ENCODE measurements at regions not wholly inside any gene's neighbourhood (a gene's known extent, or its start where the extent isn't known, plus 50 kb on each side); places are given as distances from the start of the nearest gene placed in this dataset.

GRCh38 chr9:7615344-7615743 is 184.2 kb downstream of the DMAC1 start:
- no peak overlapping the region for H2AFZ ChIP-seq (ENCODE audit: insufficient read depth, low read length, poor library complexity)
- H3K18ac ChIP-seq (ENCODE audit: low read length) = no peak overlapping the region
- no peak overlapping the region for H3K4me2 ChIP-seq (ENCODE audit: low read length)
- H3K9ac ChIP-seq (ENCODE audit: low read length) = no peak overlapping the region
- H3K4ac ChIP-seq (ENCODE audit: low read depth, low read length) = no peak overlapping the region
- no peak overlapping the region for H2AK5ac ChIP-seq (ENCODE audit: low read length)
- H3K27me3 ChIP-seq (ENCODE audit: insufficient read depth, low read length) = no peaks in the 10 kb centered on the region
- H4K12ac ChIP-seq (ENCODE audit: low read depth, low read length) = no peak overlapping the region
- H3K27ac ChIP-seq (ENCODE audit: low read depth, low read length) = no peak overlapping the region
- no peaks in the 10 kb centered on the region for H3K79me1 ChIP-seq (ENCODE audit: low read length)
- no peak overlapping the region for H2BK5ac ChIP-seq (ENCODE audit: low read depth, low read length, poor library complexity)
- no peak overlapping the region for H4K91ac ChIP-seq (ENCODE audit: low read depth, low read length)
- H3K36me3 ChIP-seq (ENCODE audit: control insufficient read depth in 1 of 2, insufficient read depth in 2 of 2, low read length in 2 of 2) = no peaks in the 10 kb centered on the region
- H3K23ac ChIP-seq (ENCODE audit: low read length) = no peak overlapping the region
- no peak for DNase-seq
- no peaks in the 10 kb centered on the region for H3K4me1 ChIP-seq (ENCODE audit: control insufficient read depth in 1 of 2, insufficient read depth in 2 of 2, low read length in 2 of 2)
- no peaks in the 10 kb centered on the region for H3K79me2 ChIP-seq (ENCODE audit: control insufficient read depth, insufficient read depth, low read length, poor library complexity)
- H2BK12ac ChIP-seq (ENCODE audit: low read length) = no peak overlapping the region
- no peak overlapping the region for H3K14ac ChIP-seq (ENCODE audit: low read length)
- no CpG with 5 or more reads among the region's 1 CpG for WGBS (ENCODE audit: extremely low coverage, insufficient coverage, insufficient read length)
- H4K8ac ChIP-seq (ENCODE audit: low read depth, low read length) = no peak overlapping the region
- H3K4me3 ChIP-seq (ENCODE audit: low read depth, low read length) = no peak overlapping the region
- no peaks in the 10 kb centered on the region for H3K9me3 ChIP-seq (ENCODE audit: insufficient read depth, low read depth, low read length)
- no peak overlapping the region for H2BK120ac ChIP-seq (ENCODE audit: insufficient read depth, low read length, poor library complexity)

DNA sequence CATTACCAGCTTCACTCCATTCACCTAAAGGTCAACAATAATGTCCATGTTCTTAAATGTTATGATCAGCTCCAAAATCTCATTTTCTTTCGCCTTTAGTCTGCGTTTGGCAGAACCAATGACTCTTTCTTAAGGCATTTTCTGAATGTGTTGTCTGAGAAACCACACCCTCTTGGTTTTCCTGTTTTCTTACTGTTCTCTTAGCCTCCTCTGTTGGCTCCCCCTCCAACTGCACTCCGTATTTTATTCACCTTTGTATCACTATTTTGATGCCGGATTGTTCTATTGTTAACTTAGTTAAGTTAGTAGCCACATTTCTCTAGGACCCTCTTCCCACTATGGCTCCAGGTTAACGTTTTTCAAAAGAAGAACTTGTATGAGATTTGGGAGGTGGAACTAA is 185.6 kb downstream of the DMAC1 start:
- DNase-seq = peak in 1 of 2 donors; percentile 2
- Histone ChIP-seq H3K4ac (ENCODE audit: low read depth, low read length) (no peak overlapping the region), H4K91ac (ENCODE audit: low read depth, low read length) (no peak overlapping the region), H3K36me3 (ENCODE audit: control insufficient read depth in 1 of 2, insufficient read depth in 2 of 2, low read length in 2 of 2) (no peaks in the 10 kb centered on the region), H3K9me3 (ENCODE audit: insufficient read depth, low read depth, low read length) (no peaks in the 10 kb centered on the region), H3K18ac (ENCODE audit: low read length) (no peak overlapping the region), H2BK12ac (ENCODE audit: low read length) (no peak overlapping the region), H3K4me1 (ENCODE audit: control insufficient read depth in 1 of 2, insufficient read depth in 2 of 2, low read length in 2 of 2) (no peaks in the 10 kb centered on the region), H4K12ac (ENCODE audit: low read depth, low read length) (no peak overlapping the region), H3K4me3 (ENCODE audit: low read depth, low read length) (no peak overlapping the region), H2BK120ac (ENCODE audit: insufficient read depth, low read length, poor library complexity) (no peak overlapping the region), H3K14ac (ENCODE audit: low read length) (no peak overlapping the region), H3K27me3 (ENCODE audit: insufficient read depth, low read length) (no peaks in the 10 kb centered on the region), H2AFZ (ENCODE audit: insufficient read depth, low read length, poor library complexity) (no peak overlapping the region), H3K4me2 (ENCODE audit: low read length) (no peak overlapping the region), H3K79me2 (ENCODE audit: control insufficient read depth, insufficient read depth, low read length, poor library complexity) (no peaks in the 10 kb centered on the region), H3K27ac (ENCODE audit: low read depth, low read length) (no peak overlapping the region), H3K9ac (ENCODE audit: low read length) (no peak overlapping the region), H4K8ac (ENCODE audit: low read depth, low read length) (no peak overlapping the region), H3K79me1 (ENCODE audit: low read length) (no peaks in the 10 kb centered on the region), H2AK5ac (ENCODE audit: low read length) (no peak overlapping the region), H2BK5ac (ENCODE audit: low read depth, low read length, poor library complexity) (no peak overlapping the region), H3K23ac (ENCODE audit: low read length) (no peak overlapping the region)
- WGBS (ENCODE audit: extremely low coverage, insufficient coverage, insufficient read length) = no CpG with 5 or more reads among the region's 5 CpGs

- Histone ChIP-seq H3K9me3 (ENCODE audit: insufficient read depth, low read depth, low read length) (no peaks in the 10 kb centered on the region), H3K9ac (ENCODE audit: low read length) (no peak overlapping the region), H3K4me2 (ENCODE audit: low read length) (no peak overlapping the region), H3K27me3 (ENCODE audit: insufficient read depth, low read length) (no peaks in the 10 kb centered on the region), H3K79me1 (ENCODE audit: low read length) (no peaks in the 10 kb centered on the region), H3K4me3 (ENCODE audit: low read depth, low read length) (no peak overlapping the region), H3K18ac (ENCODE audit: low read length) (no peak overlapping the region), H2AFZ (ENCODE audit: insufficient read depth, low read length, poor library complexity) (no peak overlapping the region), H4K8ac (ENCODE audit: low read depth, low read length) (no peak overlapping the region), H2BK120ac (ENCODE audit: insufficient read depth, low read length, poor library complexity) (no peak overlapping the region), H3K23ac (ENCODE audit: low read length) (no peak overlapping the region), H4K91ac (ENCODE audit: low read depth, low read length) (no peak overlapping the region), H3K79me2 (ENCODE audit: control insufficient read depth, insufficient read depth, low read length, poor library complexity) (no peaks in the 10 kb centered on the region), H2BK12ac (ENCODE audit: low read length) (no peak overlapping the region), H3K27ac (ENCODE audit: low read depth, low read length) (no peak overlapping the region), H3K36me3 (ENCODE audit: control insufficient read depth in 1 of 2, insufficient read depth in 2 of 2, low read length in 2 of 2) (no peaks in the 10 kb centered on the region), H3K4me1 (ENCODE audit: control insufficient read depth in 1 of 2, insufficient read depth in 2 of 2, low read length in 2 of 2) (no peaks in the 10 kb centered on the region), H2AK5ac (ENCODE audit: low read length) (no peak overlapping the region), H3K4ac (ENCODE audit: low read depth, low read length) (no peak overlapping the region), H3K14ac (ENCODE audit: low read length) (no peak overlapping the region), H2BK5ac (ENCODE audit: low read depth, low read length, poor library complexity) (no peak overlapping the region), H4K12ac (ENCODE audit: low read depth, low read length) (no peak overlapping the region)
- WGBS (ENCODE audit: extremely low coverage, insufficient coverage, insufficient read length) = no CpG with 5 or more reads among the region's 1 CpG
- DNase-seq = no peak
Measured at GRCh38 chr9:7608261-7608660, 191.3 kb downstream of the DMAC1 start.

GRCh38 chr9:7607421-7607820 is 192.2 kb downstream of the DMAC1 start:
- no peak overlapping the region for H4K91ac ChIP-seq (ENCODE audit: low read depth, low read length)
- H2BK120ac ChIP-seq (ENCODE audit: insufficient read depth, low read length, poor library complexity) = no peak overlapping the region
- no peak overlapping the region for H3K9ac ChIP-seq (ENCODE audit: low read length)
- no peak overlapping the region for H3K14ac ChIP-seq (ENCODE audit: low read length)
- H2AFZ ChIP-seq (ENCODE audit: insufficient read depth, low read length, poor library complexity) = no peak overlapping the region
- H3K79me1 ChIP-seq (ENCODE audit: low read length) = no peaks in the 10 kb centered on the region
- H3K79me2 ChIP-seq (ENCODE audit: control insufficient read depth, insufficient read depth, low read length, poor library complexity) = no peaks in the 10 kb centered on the region
- no peak overlapping the region for H4K12ac ChIP-seq (ENCODE audit: low read depth, low read length)
- no CpG with 5 or more reads among the region's 2 CpGs for WGBS (ENCODE audit: extremely low coverage, insufficient coverage, insufficient read length)
- H3K4me3 ChIP-seq (ENCODE audit: low read depth, low read length) = no peak overlapping the region
- DNase-seq = no peak
- H2BK5ac ChIP-seq (ENCODE audit: low read depth, low read length, poor library complexity) = no peak overlapping the region
- no peak overlapping the region for H4K8ac ChIP-seq (ENCODE audit: low read depth, low read length)
- H3K4ac ChIP-seq (ENCODE audit: low read depth, low read length) = no peak overlapping the region
- H2BK12ac ChIP-seq (ENCODE audit: low read length) = no peak overlapping the region
- H3K4me1 ChIP-seq (ENCODE audit: control insufficient read depth in 1 of 2, insufficient read depth in 2 of 2, low read length in 2 of 2) = no peaks in the 10 kb centered on the region
- H3K4me2 ChIP-seq (ENCODE audit: low read length) = no peak overlapping the region
- no peak overlapping the region for H3K23ac ChIP-seq (ENCODE audit: low read length)
- no peaks in the 10 kb centered on the region for H3K36me3 ChIP-seq (ENCODE audit: control insufficient read depth in 1 of 2, insufficient read depth in 2 of 2, low read length in 2 of 2)
- no peaks in the 10 kb centered on the region for H3K27me3 ChIP-seq (ENCODE audit: insufficient read depth, low read length)
- H3K27ac ChIP-seq (ENCODE audit: low read depth, low read length) = no peak overlapping the region
- H3K18ac ChIP-seq (ENCODE audit: low read length) = no peak overlapping the region
- no peak overlapping the region for H2AK5ac ChIP-seq (ENCODE audit: low read length)
- no peaks in the 10 kb centered on the region for H3K9me3 ChIP-seq (ENCODE audit: insufficient read depth, low read depth, low read length)

Measured in trophoblast cell (in vitro differentiated cells and primary cell).